H1 (cell line): ENCODE measurements at regions not wholly inside any gene's neighbourhood (a gene's known extent, or its start where the extent isn't known, plus 50 kb on each side); places are given as distances from the start of the nearest gene placed in this dataset.

Experiments
- CTCF ChIA-PET: fragments of 300-600 bp; sonication (Branson Sonifier 250); formaldehyde crosslinking; loops from one replicate; lab custom pipeline; 2021; ENCODE audit not compliant: partially characterized antibody; lab: Charles Lee
- POLR2A ChIA-PET: fragments of 300-600 bp; sonication (Branson Sonifier 250); formaldehyde crosslinking; loops from one replicate; lab custom pipeline; 2021; ENCODE audit warnings: inconsistent platforms; ENCODE audit not compliant: partially characterized antibody; lab: Charles Lee
- DNase-seq, 2 experiments: peaks; one replicate each; pipeline versions ENCODE4 v3.0.0 to v3.0.0-alpha.2; 2010 to 2022; ENCODE audit warnings: low spot score in 2 of 2, low read depth in 1 of 2, mixed read lengths in 1 of 2
- FAIRE-seq: peaks from 2 replicates; lab custom pipeline; 2011; peaks lifted over from hg19 to GRCh38; lab: Jason Lieb, UNC
- H2AFZ ChIP-seq: 2 replicates; pipeline ENCODE4 v1.8.1; 2012; ENCODE audit warnings: low read length, inconsistent platforms
- H2AK5ac ChIP-seq: 2 replicates; pipeline ENCODE4 v1.6.1; 2013; ENCODE audit warnings: low read depth, low read length
- H2BK120ac ChIP-seq: replicated peaks from 2 replicates; pipeline ENCODE3; 2013; ENCODE audit warnings: low read depth, low read length, inconsistent platforms
- H2BK12ac ChIP-seq: 2 replicates; pipeline ENCODE4 v1.6.1; 2013; ENCODE audit warnings: low read depth, low read length
- H2BK15ac ChIP-seq: 2 replicates; pipeline ENCODE4 v1.6.1; 2013; ENCODE audit warnings: low read length
- H2BK20ac ChIP-seq: 2 replicates; pipeline ENCODE4 v1.6.1; 2013; ENCODE audit warnings: low read length
- H2BK5ac ChIP-seq: 2 replicates; pipeline ENCODE4 v1.6.1; 2013; ENCODE audit warnings: low read depth, low read length
- H3K14ac ChIP-seq: 2 replicates; pipeline ENCODE4 v1.6.1; 2013; ENCODE audit warnings: inconsistent platforms; ENCODE audit not compliant: insufficient read length
- H3K18ac ChIP-seq: 2 replicates; pipeline ENCODE4 v1.6.1; 2013; ENCODE audit warnings: low read length; ENCODE audit errors: extremely low read depth
- H3K23ac ChIP-seq: 2 replicates; pipeline ENCODE4 v1.6.1; 2013; ENCODE audit warnings: inconsistent platforms; ENCODE audit not compliant: insufficient read length
- H3K23me2 ChIP-seq: 2 replicates; pipeline ENCODE4 v1.6.1; 2013; ENCODE audit warnings: low read depth, low read length
- H3K27ac ChIP-seq: 2 replicates; pipeline ENCODE4 v1.6.1; 2011; ENCODE audit warnings: low read depth, low read length, inconsistent platforms
- H3K27me3 ChIP-seq, 4 experiments: replicated peaks in 1 of 4; 1 replicate in 1 of 4; 2 replicates in 3 of 4; pipeline versions ENCODE4 v1.6.1 to v1.8.1; 2011 to 2013; ENCODE audit warnings: low read length in 3 of 4, mild to moderate bottlenecking in 3 of 4, inconsistent platforms in 2 of 4, mixed read lengths in 2 of 4, moderate library complexity in 1 of 4; ENCODE audit not compliant: control insufficient read depth in 3 of 4, insufficient read depth in 3 of 4; ENCODE audit errors: extremely low read depth in 1 of 4
- H3K36me3 ChIP-seq, 4 experiments: 2 replicates each; pipeline versions ENCODE4 v1.6.1 to v1.8.1; 2011 to 2013; ENCODE audit warnings: mild to moderate bottlenecking in 4 of 4, low read length in 3 of 4, moderate library complexity in 2 of 4, control low read depth in 1 of 4, inconsistent platforms in 1 of 4; ENCODE audit not compliant: insufficient read depth in 4 of 4, control insufficient read depth in 2 of 4
- H3K4ac ChIP-seq: replicated peaks from 2 replicates; pipeline ENCODE3; 2013; ENCODE audit warnings: low read length, low read depth, mixed read lengths, inconsistent platforms; ENCODE audit not compliant: insufficient read length
- H3K4me1 ChIP-seq, 4 experiments: replicated peaks in 1 of 4; 1 replicate in 1 of 4; 2 replicates in 3 of 4; pipeline versions ENCODE4 v1.6.1 to v1.8.1; 2011 to 2013; ENCODE audit warnings: low read length in 3 of 4, inconsistent platforms in 2 of 4, mixed read lengths in 1 of 4; ENCODE audit not compliant: insufficient read depth in 4 of 4, control insufficient read depth in 3 of 4
- H3K4me2 ChIP-seq, 2 experiments: 2 replicates each; pipeline versions ENCODE4 v1.6.1 to v1.8.1; 2011 to 2013; ENCODE audit warnings: low read depth in 2 of 2, low read length in 2 of 2, control low read depth in 1 of 2, inconsistent platforms in 1 of 2, mild to moderate bottlenecking in 1 of 2; ENCODE audit not compliant: insufficient read depth in 1 of 2
- H3K4me3 ChIP-seq, 4 experiments: fragments of 200-600, 300-600 bp in 1 of 4; sonication (generic), shearing (Covaris generic), sonication (Bioruptor Twin) in 1 of 4; 2 replicates each; pipeline versions ENCODE4 v1.5.1 to v1.8.1; 2011 to 2016; ENCODE audit warnings: low read length in 4 of 4, low read depth in 3 of 4, control low read depth in 2 of 4, inconsistent platforms in 2 of 4, mild to moderate bottlenecking in 2 of 4, mixed read lengths in 1 of 4, moderate library complexity in 1 of 4; ENCODE audit not compliant: insufficient read depth in 2 of 4; ENCODE audit errors: extremely low read depth in 1 of 4
- H3K56ac ChIP-seq: replicated peaks from 2 replicates; pipeline ENCODE3; 2013; ENCODE audit warnings: low read depth, mild to moderate bottlenecking, mixed read lengths, low read length, inconsistent platforms; ENCODE audit not compliant: insufficient read length
- H3K79me1 ChIP-seq: 2 replicates; pipeline ENCODE4 v1.6.1; 2013; ENCODE audit warnings: low read depth, low read length, control low read depth
- H3K79me2 ChIP-seq, 2 experiments: 2 replicates each; pipeline versions ENCODE4 v1.6.1 to v1.8.1; 2012 to 2013; ENCODE audit warnings: low read length in 2 of 2, mild to moderate bottlenecking in 2 of 2, inconsistent platforms in 1 of 2; ENCODE audit not compliant: insufficient read depth in 2 of 2, control insufficient read depth in 1 of 2
- H3K9ac ChIP-seq, 4 experiments: replicated peaks in 1 of 4; 1 replicate in 1 of 4; 2 replicates in 3 of 4; pipeline versions ENCODE4 v1.6.1 to v1.8.1; 2011 to 2013; ENCODE audit warnings: low read depth in 3 of 4, low read length in 3 of 4, control low read depth in 2 of 4, mild to moderate bottlenecking in 2 of 4, moderate library complexity in 2 of 4, inconsistent platforms in 1 of 4; ENCODE audit errors: extremely low read depth in 1 of 4
- H3K9me3 ChIP-seq, 2 experiments: 2 replicates each; pipeline versions ENCODE4 v1.6.1 to v1.8.1; 2012 to 2013; ENCODE audit warnings: mild to moderate bottlenecking in 2 of 2, moderate library complexity in 2 of 2, control low read depth in 1 of 2, inconsistent platforms in 1 of 2, low read depth in 1 of 2, low read length in 1 of 2, mixed read lengths in 1 of 2; ENCODE audit not compliant: insufficient read depth in 2 of 2
- H4K20me1 ChIP-seq, 2 experiments: replicated peaks in 1 of 2; 2 replicates each; pipeline versions ENCODE3 to v1.8.1; 2011 to 2013; ENCODE audit warnings: inconsistent platforms in 2 of 2, low read length in 2 of 2, mild to moderate bottlenecking in 1 of 2; ENCODE audit not compliant: insufficient read depth in 2 of 2, control insufficient read depth in 1 of 2
- H4K5ac ChIP-seq: 2 replicates; pipeline ENCODE4 v1.6.1; 2013; ENCODE audit warnings: low read length, low read depth, mixed read lengths, inconsistent platforms; ENCODE audit not compliant: insufficient read length
- H4K8ac ChIP-seq: 2 replicates; pipeline ENCODE4 v1.8.0; 2013; ENCODE audit warnings: mild to moderate bottlenecking, moderate library complexity, low read length, inconsistent platforms; ENCODE audit not compliant: insufficient read depth; ENCODE audit errors: extremely low read depth
- H4K91ac ChIP-seq: replicated peaks from 2 replicates; pipeline ENCODE3; 2013; ENCODE audit warnings: low read length, mixed read lengths, inconsistent platforms; ENCODE audit not compliant: insufficient read length
- BCL11A ChIP-seq, 2 experiments: IDR thresholded peaks; one replicate each; pipeline ENCODE4 v1.6.1; 2011; ENCODE audit warnings: low read depth in 2 of 2, low read length in 2 of 2, mild to moderate bottlenecking in 2 of 2
- EGR1 ChIP-seq: IDR thresholded peaks from 2 replicates; pipeline ENCODE4 v1.6.1; 2011; ENCODE audit warnings: low read depth, low read length, borderline replicate concordance
- MAFK ChIP-seq: IDR thresholded peaks from 2 replicates; pipeline ENCODE4 v1.6.1; 2012; ENCODE audit warnings: low read depth, mild to moderate bottlenecking, improper control_type of control experiment, low read length
- NANOG ChIP-seq: IDR thresholded peaks from 2 replicates; pipeline ENCODE4 v1.6.1; 2011; ENCODE audit warnings: low read length, low read depth, mild to moderate bottlenecking, inconsistent platforms; ENCODE audit not compliant: insufficient read depth, poor library complexity, severe bottlenecking
- POU5F1 ChIP-seq: IDR thresholded peaks from 2 replicates; pipeline ENCODE4 v1.6.1; 2011; ENCODE audit warnings: low read depth, mild to moderate bottlenecking, low read length, moderate library complexity
- RBBP5 ChIP-seq: IDR thresholded peaks from 2 replicates; pipeline ENCODE4 v1.7.1; 2012; ENCODE audit warnings: low read depth, mild to moderate bottlenecking, inconsistent platforms, low read length, moderate library complexity, borderline replicate concordance
- TAF1 ChIP-seq: IDR thresholded peaks from 2 replicates; pipeline ENCODE4 v1.6.1; 2011; ENCODE audit warnings: mild to moderate bottlenecking, low read depth, low read length
- TF ChIP-seq, protein P1 (sequence below): IDR thresholded peaks from 2 replicates; pipeline ENCODE4 v1.6.1; 2012; ENCODE audit warnings: inconsistent platforms
- TF ChIP-seq, protein P2 (sequence below): IDR thresholded peaks from 2 replicates; pipeline ENCODE4 v1.6.1; 2011; ENCODE audit warnings: low read length, improper control_type of control experiment

DNA sequence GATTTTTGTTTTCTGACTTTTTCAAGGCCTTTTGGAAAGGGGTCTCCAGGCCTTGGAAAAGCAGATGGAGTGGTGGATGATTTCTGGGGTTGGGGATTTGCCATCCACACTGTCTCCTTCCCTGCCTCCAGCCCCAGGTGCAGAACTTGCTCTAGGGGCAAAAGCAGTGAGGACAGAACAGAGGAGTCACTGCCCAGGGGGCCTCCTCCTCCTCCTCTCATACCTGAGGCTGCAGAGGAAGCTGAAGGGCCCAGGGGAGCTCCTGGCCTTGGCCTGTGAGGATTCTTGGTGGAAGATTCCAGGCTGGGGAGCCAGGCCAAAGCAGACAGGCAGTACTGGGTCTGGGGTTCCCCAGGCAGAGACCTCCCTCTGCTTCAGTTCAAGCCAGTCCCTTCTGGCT is 52.3 kb upstream of the URI1 start:
- no peak overlapping the region for H2AFZ ChIP-seq
- no peak overlapping the region for H2BK120ac ChIP-seq
- no peak overlapping the region for H3K56ac ChIP-seq
- no peak for DNase-seq
- H3K4ac ChIP-seq = no peak overlapping the region
- no peaks in the 10 kb centered on the region for H3K9me3 ChIP-seq
- H4K20me1 ChIP-seq = no peaks in the 10 kb centered on the region
- H3K4me1 ChIP-seq = no peaks in the 10 kb centered on the region
- H2BK20ac ChIP-seq = no peak overlapping the region
- no peak overlapping the region for H4K91ac ChIP-seq
- no peak overlapping the region for H3K4me2 ChIP-seq
- H2AK5ac ChIP-seq = no peak overlapping the region
- no peak overlapping the region for H3K9ac ChIP-seq
- H2BK12ac ChIP-seq = no peak overlapping the region
- H3K27me3 ChIP-seq = no peaks in the 10 kb centered on the region
- H2BK15ac ChIP-seq = no peak overlapping the region
- ChIA-PET POLR2A (no interaction called here), CTCF (no interaction called here)
- H3K18ac ChIP-seq = no peak overlapping the region
- H3K23ac ChIP-seq = no peak overlapping the region
- H3K23me2 ChIP-seq = peaks cover 5% of the 10 kb centered on the region; the same call in 1 of the 2 replicates
- no peak overlapping the region for H3K14ac ChIP-seq
- no peaks in the 10 kb centered on the region for H3K79me1 ChIP-seq
- H3K27ac ChIP-seq = no peak overlapping the region
- H3K36me3 ChIP-seq = no peaks in the 10 kb centered on the region
- no peak overlapping the region for H4K5ac ChIP-seq
- no peaks in the 10 kb centered on the region for H3K79me2 ChIP-seq
- no peak overlapping the region for H3K4me3 ChIP-seq
- FAIRE-seq = no peak
- no peak overlapping the region for H4K8ac ChIP-seq
- no peak overlapping the region for H2BK5ac ChIP-seq
- no peak for TF ChIP-seq EGR1
- no peak for TF ChIP-seq RBBP5
- TF ChIP-seq, protein P1, sequence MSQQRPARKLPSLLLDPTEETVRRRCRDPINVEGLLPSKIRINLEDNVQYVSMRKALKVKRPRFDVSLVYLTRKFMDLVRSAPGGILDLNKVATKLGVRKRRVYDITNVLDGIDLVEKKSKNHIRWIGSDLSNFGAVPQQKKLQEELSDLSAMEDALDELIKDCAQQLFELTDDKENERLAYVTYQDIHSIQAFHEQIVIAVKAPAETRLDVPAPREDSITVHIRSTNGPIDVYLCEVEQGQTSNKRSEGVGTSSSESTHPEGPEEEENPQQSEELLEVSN = no peak
- no peak for TF ChIP-seq MAFK
- no peak for TF ChIP-seq BCL11A (IDR thresholded peaks at IDR 0.05; ENCODE audit: low read depth in 2 of 2, low read length in 2 of 2)
- no peak for TF ChIP-seq NANOG
- TF ChIP-seq, protein P2, sequence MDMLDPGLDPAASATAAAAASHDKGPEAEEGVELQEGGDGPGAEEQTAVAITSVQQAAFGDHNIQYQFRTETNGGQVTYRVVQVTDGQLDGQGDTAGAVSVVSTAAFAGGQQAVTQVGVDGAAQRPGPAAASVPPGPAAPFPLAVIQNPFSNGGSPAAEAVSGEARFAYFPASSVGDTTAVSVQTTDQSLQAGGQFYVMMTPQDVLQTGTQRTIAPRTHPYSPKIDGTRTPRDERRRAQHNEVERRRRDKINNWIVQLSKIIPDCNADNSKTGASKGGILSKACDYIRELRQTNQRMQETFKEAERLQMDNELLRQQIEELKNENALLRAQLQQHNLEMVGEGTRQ = no peak
- no peak for TF ChIP-seq POU5F1
- TF ChIP-seq TAF1 = no peak
